NCI-H2196 (cell line): ENCODE measurements at regions not wholly inside any gene's neighbourhood (a gene's known extent, or its start where the extent isn't known, plus 50 kb on each side); places are given as distances from the start of the nearest gene placed in this dataset.
"Not testable (repeated sequence)": the region's sequence is repeated elsewhere in the genome, so short reads cannot be mapped to it uniquely, and the experiment has no call there.

ENCODE experiments used
- DNase-seq: peaks from one replicate; lab custom pipeline; 2025; ENCODE audit not compliant: unreplicated experiment; lab: John Stamatoyannopoulos, UW

- no peak for DNase-seq
Observed at GRCh38 chr5:28903643-28904042, 1865.3 kb upstream of the CDH9 start.

- no peak for DNase-seq
Observed at GRCh38 chr5:28896949-28897348, 1858.6 kb upstream of the CDH9 start.

GRCh38 chr5:28880936-28881335 is 1842.5 kb upstream of the CDH9 start:
- DNase-seq, result no peak

- DNase-seq, result no peak
Observed at GRCh38 chr5:28877050-28877449, 1838.7 kb upstream of the CDH9 start.

- DNase-seq, result no peak
Observed at GRCh38 chr5:28864006-28864405, 1825.6 kb upstream of the CDH9 start.

- DNase-seq, result no peak
Observed at GRCh38 chr5:28862860-28863196, 1824.4 kb upstream of the CDH9 start.

- DNase-seq, result no peak
Observed at GRCh38 chr5:28862137-28862859, 1823.9 kb upstream of the CDH9 start.

- DNase-seq, result no peak
Observed at GRCh38 chr5:28855626-28856025, 1817.2 kb upstream of the CDH9 start.

- DNase-seq, result no peak
Observed at GRCh38 chr5:28850320-28850921, 1812.0 kb upstream of the CDH9 start.

GRCh38 chr5:28831042-28831441 is 1792.7 kb upstream of the CDH9 start:
- DNase-seq, result no peak

- DNase-seq, result no peak
Observed at GRCh38 chr5:28823231-28823630, 1784.8 kb upstream of the CDH9 start.

GRCh38 chr5:28822071-28822470 is 1783.7 kb upstream of the CDH9 start:
- DNase-seq, result no peak

GRCh38 chr5:28810751-28811136 is 1772.4 kb upstream of the CDH9 start:
- no peak for DNase-seq

GRCh38 chr5:28809811-28810750 is 1771.7 kb upstream of the CDH9 start:
- no peak for DNase-seq

GRCh38 chr5:28808967-28809810 is 1770.8 kb upstream of the CDH9 start:
- DNase-seq, result no peak

- no peak for DNase-seq
Observed at GRCh38 chr5:28807195-28807729, 1768.9 kb upstream of the CDH9 start.

- DNase-seq, result not testable (repeated sequence)
Observed at GRCh38 chr5:28799035-28799434, 1760.6 kb upstream of the CDH9 start.

GRCh38 chr5:28788954-28789353 is 1750.6 kb upstream of the CDH9 start:
- no peak for DNase-seq

GRCh38 chr5:28780083-28780692 is 1741.8 kb upstream of the CDH9 start:
- no peak for DNase-seq

GRCh38 chr5:28779161-28779754 is 1740.9 kb upstream of the CDH9 start:
- no peak for DNase-seq
